ENCODE measurements at regions not wholly inside any gene's neighbourhood (a gene's known extent, or its start where the extent isn't known, plus 50 kb on each side); places are given as distances from the start of the nearest gene placed in this dataset.

GRCh38 chrX:776529-777230 is 146.1 kb downstream of the SHOX start:
- Histone ChIP-seq H3K9me3 (ENCODE audit: low read depth, low read length, poor library complexity, severe bottlenecking) (peaks cover 9% of the 10 kb centered on the region), H3K4me3 (ENCODE audit: low read depth, low read length, poor library complexity, severe bottlenecking) (no peak overlapping the region), H3K27me3 (replicated peaks; ENCODE audit: insufficient read depth, low read depth, low read length, poor library complexity) (no peaks in the 10 kb centered on the region), H3K36me3 (ENCODE audit: insufficient read depth, low read length, poor library complexity, severe bottlenecking) (no peaks in the 10 kb centered on the region), H3K27ac (ENCODE audit: low read depth, low read length, poor library complexity, severe bottlenecking) (no peak overlapping the region), H3K4me1 (ENCODE audit: insufficient read depth, low read length, poor library complexity, severe bottlenecking) (no peaks in the 10 kb centered on the region)
- DNase-seq (ENCODE audit: low spot score) = no peak
- intact Hi-C loops (cut with micrococcal nuclease; ENCODE audit: unreplicated experiment) = no loop called here
- TF ChIP-seq EZH2 (IDR thresholded peaks at IDR 0.05; ENCODE audit: borderline replicate concordance, low read depth, low read length, poor library complexity, severe bottlenecking) (no peak), CTCF (conservative IDR thresholded peaks at IDR 0.05; ENCODE audit: low read depth, low read length) (no peak)
- BruUV-seq (replicated peaks) = no TSS peak
- ChIA-PET CTCF (no interaction called here), POLR2A (ENCODE audit: low non-redundant PET) (no interaction called here)

DNA sequence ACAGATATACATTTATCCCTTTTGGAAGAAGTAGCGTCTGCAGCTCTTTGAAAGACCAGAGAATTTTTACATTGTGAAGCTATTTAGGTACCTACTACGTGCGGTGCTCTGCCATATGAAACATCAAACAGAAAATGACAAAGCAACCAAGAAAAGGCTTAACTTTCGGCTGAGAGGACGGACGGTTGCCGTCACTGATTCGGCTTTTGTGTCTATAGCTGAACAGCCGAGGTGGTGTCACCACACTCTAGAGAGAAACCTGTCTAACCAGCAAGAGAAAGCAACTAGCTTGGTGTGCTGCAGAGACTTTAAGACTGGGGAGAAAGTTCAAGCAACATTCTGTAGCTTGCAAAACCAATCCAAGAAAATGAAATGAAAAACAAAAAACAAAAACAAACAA is 145.5 kb downstream of the SHOX start:
- Histone ChIP-seq H3K36me3 (ENCODE audit: insufficient read depth, low read length, poor library complexity, severe bottlenecking) (no peaks in the 10 kb centered on the region), H3K27ac (ENCODE audit: low read depth, low read length, poor library complexity, severe bottlenecking) (no peak overlapping the region), H3K4me1 (ENCODE audit: insufficient read depth, low read length, poor library complexity, severe bottlenecking) (no peaks in the 10 kb centered on the region), H3K4me3 (ENCODE audit: low read depth, low read length, poor library complexity, severe bottlenecking) (no peak overlapping the region), H3K27me3 (replicated peaks; ENCODE audit: insufficient read depth, low read depth, low read length, poor library complexity) (no peaks in the 10 kb centered on the region), H3K9me3 (ENCODE audit: low read depth, low read length, poor library complexity, severe bottlenecking) (peaks cover 9% of the 10 kb centered on the region)
- ChIA-PET CTCF (no interaction called here), POLR2A (ENCODE audit: low non-redundant PET) (no interaction called here)
- BruUV-seq (replicated peaks) = no TSS peak
- no peak for DNase-seq (ENCODE audit: low spot score)
- intact Hi-C loops (cut with micrococcal nuclease; ENCODE audit: unreplicated experiment) = no loop called here
- no peak for TF ChIP-seq CTCF (conservative IDR thresholded peaks at IDR 0.05; ENCODE audit: low read depth, low read length)

GRCh38 chrX:774536-774935 is 143.9 kb downstream of the SHOX start:
- CTCF ChIA-PET = no interaction called here
- intact Hi-C loops (cut with micrococcal nuclease; ENCODE audit: unreplicated experiment) = no loop called here
- BruUV-seq (replicated peaks) = no TSS peak
- Histone ChIP-seq H3K4me3 (ENCODE audit: low read depth, low read length, poor library complexity, severe bottlenecking) (no peak overlapping the region), H3K9me3 (ENCODE audit: low read depth, low read length, poor library complexity, severe bottlenecking) (peaks cover 9% of the 10 kb centered on the region), H3K27me3 (replicated peaks; ENCODE audit: insufficient read depth, low read depth, low read length, poor library complexity) (no peaks in the 10 kb centered on the region), H3K36me3 (ENCODE audit: insufficient read depth, low read length, poor library complexity, severe bottlenecking) (no peaks in the 10 kb centered on the region), H3K4me1 (ENCODE audit: insufficient read depth, low read length, poor library complexity, severe bottlenecking) (no peaks in the 10 kb centered on the region), H3K27ac (ENCODE audit: low read depth, low read length, poor library complexity, severe bottlenecking) (no peak overlapping the region)
- TF ChIP-seq EZH2 (IDR thresholded peaks at IDR 0.05; ENCODE audit: borderline replicate concordance, low read depth, low read length, poor library complexity, severe bottlenecking) (no peak), CTCF (conservative IDR thresholded peaks at IDR 0.05; ENCODE audit: low read depth, low read length) (no peak)
- POLR2A ChIA-PET (ENCODE audit: low non-redundant PET) = no interaction called here
- no peak for DNase-seq (ENCODE audit: low spot score)

Measured in A673 (cell line).